ENCODE measurements at regions not wholly inside any gene's neighbourhood (a gene's known extent, or its start where the extent isn't known, plus 50 kb on each side); places are given as distances from the start of the nearest gene placed in this dataset.

DNA sequence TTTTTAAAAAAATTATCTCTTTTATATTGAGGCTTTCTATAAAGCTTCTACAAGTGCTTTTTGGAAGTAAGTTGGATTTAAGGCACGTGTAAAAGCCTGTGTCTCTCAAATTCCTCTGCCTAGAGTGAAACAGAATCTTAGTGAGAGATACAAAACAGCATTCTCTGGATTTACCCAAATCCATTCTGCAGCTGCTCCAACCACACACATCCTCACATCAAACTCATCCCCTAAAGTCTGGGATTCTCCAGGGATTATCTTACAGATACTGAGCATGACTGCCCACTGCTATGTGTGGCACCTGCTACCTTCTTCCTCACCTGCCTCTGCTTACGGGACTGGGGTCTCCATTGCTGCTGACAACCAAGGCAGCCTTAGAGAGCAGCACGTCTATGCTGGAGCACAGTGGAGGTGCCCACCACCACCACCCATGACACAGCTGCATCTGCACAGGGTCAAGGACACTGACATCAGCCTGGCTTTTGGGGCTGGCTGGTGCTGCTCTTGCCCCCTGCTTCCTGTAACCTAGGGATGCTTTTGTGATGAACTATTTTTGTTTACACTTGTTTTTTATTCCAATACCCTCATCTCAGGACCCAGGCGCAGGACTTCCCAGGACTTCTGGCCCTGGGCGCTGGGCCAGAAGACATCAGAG lies 139.2 kb upstream of the NAMPT start:
- TF ChIP-seq, protein P1, sequence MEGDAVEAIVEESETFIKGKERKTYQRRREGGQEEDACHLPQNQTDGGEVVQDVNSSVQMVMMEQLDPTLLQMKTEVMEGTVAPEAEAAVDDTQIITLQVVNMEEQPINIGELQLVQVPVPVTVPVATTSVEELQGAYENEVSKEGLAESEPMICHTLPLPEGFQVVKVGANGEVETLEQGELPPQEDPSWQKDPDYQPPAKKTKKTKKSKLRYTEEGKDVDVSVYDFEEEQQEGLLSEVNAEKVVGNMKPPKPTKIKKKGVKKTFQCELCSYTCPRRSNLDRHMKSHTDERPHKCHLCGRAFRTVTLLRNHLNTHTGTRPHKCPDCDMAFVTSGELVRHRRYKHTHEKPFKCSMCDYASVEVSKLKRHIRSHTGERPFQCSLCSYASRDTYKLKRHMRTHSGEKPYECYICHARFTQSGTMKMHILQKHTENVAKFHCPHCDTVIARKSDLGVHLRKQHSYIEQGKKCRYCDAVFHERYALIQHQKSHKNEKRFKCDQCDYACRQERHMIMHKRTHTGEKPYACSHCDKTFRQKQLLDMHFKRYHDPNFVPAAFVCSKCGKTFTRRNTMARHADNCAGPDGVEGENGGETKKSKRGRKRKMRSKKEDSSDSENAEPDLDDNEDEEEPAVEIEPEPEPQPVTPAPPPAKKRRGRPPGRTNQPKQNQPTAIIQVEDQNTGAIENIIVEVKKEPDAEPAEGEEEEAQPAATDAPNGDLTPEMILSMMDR (IDR thresholded peaks at IDR 0.05), result no peak
- TF ChIP-seq POLR2A (IDR thresholded peaks at IDR 0.05), result no peak

Data from body of pancreas (tissue), 4 donors.